ENCODE measurements at regions not wholly inside any gene's neighbourhood (a gene's known extent, or its start where the extent isn't known, plus 50 kb on each side); places are given as distances from the start of the nearest gene placed in this dataset.

DNA sequence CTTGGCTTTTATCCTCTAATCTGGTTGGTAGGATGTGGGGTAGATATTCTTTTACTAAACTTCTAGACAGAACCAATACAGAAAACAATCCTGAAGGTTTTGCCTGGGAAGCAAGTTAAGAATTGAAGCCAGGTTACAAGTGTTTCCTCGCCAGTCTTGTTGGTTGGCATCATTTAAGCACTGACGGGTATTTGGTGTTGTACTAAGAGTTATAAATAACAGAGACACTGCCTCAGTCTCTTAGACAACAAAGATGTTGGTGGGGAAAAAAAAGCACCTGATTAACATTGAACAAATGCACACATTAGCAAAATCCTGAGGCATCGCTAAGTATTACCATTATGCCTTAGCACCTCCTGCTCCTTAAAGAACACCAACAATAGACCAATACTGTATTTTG, 272.2 kb downstream of the BRINP2 start:
- TF ChIP-seq EZH2 (IDR thresholded peaks at IDR 0.05) (no peak), EZH2phosphoT487 (IDR thresholded peaks at IDR 0.05) (no peak)
- TF ChIP-seq, protein P1, sequence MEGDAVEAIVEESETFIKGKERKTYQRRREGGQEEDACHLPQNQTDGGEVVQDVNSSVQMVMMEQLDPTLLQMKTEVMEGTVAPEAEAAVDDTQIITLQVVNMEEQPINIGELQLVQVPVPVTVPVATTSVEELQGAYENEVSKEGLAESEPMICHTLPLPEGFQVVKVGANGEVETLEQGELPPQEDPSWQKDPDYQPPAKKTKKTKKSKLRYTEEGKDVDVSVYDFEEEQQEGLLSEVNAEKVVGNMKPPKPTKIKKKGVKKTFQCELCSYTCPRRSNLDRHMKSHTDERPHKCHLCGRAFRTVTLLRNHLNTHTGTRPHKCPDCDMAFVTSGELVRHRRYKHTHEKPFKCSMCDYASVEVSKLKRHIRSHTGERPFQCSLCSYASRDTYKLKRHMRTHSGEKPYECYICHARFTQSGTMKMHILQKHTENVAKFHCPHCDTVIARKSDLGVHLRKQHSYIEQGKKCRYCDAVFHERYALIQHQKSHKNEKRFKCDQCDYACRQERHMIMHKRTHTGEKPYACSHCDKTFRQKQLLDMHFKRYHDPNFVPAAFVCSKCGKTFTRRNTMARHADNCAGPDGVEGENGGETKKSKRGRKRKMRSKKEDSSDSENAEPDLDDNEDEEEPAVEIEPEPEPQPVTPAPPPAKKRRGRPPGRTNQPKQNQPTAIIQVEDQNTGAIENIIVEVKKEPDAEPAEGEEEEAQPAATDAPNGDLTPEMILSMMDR (IDR thresholded peaks at IDR 0.05): no peak
